ENCODE measurements at regions not wholly inside any gene's neighbourhood (a gene's known extent, or its start where the extent isn't known, plus 50 kb on each side); places are given as distances from the start of the nearest gene placed in this dataset.

DNA sequence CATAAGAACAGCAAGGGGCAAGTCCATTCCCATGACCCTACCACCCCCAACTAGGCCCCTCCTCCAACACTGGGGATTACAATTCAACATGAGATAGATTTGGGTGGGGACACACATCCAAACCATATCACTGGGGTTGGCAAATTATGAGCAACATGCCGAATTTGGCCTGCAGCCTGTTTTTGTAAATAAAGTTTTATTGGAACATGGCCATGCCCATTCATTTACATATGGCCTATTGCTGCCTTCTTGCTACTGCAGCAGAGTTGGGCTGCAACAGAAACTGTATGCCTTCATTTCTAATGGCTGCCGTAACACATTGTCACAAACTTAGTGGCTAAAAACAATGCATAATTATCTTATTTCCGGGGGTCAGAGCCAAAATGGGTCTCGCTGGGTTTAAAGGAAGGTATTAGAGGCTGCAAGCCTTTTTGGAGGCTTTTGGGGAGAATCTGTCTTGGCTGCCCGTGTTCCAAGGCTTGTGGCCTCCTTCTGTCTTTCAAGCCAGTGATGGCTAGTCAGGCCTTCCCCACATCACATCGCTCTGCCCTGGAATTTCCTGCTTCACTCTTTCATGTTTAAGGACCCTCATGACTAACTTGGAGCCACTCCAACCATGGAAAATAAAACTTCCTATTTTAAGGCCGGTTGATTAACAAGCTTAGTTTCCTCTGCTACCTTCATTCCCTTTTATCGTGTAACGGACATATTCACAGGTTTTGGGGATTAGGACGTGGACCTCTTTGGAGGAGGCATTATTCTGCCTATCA lies 428.5 kb upstream of the PROK2 start:
- DNase-seq (ENCODE audit: low read depth, low spot score) = no peak

DNA sequence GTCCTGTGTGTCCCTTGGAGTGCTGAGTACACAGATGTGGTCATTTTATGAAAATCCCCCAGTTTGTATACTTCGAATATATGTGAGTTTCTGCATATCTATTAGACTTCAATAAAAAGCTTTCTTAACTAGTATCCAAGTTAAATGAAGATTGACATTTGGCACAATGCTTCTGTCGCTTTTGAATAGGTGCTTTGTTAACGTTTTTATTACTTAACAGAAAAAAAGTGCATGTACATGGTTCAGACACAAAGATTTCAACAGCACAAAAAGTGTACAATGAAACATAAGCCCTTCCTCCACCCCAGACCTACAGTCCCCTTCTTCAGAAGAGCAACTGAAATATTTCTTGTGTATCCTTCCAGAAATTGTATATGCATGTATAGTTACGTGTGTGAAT lies 427.4 kb upstream of the PROK2 start:
- DNase-seq (ENCODE audit: low read depth, low spot score) = no peak

DNA sequence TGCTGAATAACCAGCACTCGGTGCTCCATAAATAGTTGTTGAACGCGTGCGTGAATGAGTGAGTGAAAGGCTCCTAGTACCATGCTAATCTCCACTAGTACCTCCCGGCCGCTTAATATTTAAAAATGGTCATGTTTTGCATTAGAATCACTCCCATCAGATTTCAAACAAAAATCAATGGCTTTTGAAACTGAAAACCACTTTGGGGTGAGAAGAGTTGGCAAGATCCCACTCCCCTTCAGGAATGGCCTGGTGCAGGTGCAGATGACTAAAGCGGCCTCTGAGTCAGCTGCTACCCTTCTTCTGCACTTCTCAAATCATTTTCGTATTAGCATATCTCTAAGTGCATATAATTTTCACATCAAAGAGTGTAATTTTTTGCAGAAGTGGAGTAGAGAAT lies 425.3 kb upstream of the PROK2 start:
- DNase-seq (ENCODE audit: low read depth, low spot score) = no peak

DNA sequence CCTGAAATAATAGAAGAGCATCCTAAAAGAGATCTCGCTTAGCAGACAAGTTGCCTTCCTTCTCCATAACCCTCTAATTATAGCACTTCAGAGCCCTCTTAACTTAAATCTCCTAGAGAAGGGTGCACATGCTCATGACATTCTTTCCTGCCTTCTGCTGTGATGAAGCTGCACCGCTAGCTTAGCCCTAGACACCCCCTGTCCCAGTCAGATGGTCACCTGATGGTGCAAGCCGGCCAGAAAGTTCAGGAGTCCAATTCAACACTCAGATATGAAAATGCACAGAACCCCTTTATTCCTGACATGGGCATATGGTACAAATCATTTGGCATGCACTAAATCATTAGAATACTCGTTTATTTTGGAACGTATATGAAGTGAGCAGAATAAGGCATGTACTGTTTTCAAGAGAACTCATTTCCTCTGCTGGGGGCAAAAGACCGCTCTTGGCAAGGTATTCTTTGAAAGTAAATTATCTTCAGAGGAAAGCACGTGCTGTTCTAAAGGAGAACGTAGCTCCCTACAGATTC lies 420.4 kb upstream of the PROK2 start:
- no peak for DNase-seq (ENCODE audit: low read depth, low spot score)

DNA sequence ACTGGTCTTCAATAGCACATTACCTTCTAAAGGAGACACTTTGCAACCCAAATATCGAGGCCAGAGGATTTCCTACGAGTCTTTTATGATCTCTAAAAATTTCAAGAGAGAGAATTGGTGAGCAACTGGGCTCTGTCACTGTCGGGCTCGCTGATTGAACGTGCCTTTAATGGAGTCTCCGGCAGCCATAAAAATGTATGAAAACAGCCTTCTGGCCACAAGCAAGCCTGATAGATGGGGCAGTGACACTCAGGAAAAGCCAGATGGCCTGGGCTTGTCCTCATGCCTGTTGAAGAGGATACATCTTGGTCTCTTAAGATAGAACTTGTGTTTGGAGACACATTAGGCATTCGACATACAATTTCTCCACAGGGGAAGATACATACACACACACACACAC lies 419.5 kb upstream of the PROK2 start:
- DNase-seq (ENCODE audit: low read depth, low spot score) = no peak

DNA sequence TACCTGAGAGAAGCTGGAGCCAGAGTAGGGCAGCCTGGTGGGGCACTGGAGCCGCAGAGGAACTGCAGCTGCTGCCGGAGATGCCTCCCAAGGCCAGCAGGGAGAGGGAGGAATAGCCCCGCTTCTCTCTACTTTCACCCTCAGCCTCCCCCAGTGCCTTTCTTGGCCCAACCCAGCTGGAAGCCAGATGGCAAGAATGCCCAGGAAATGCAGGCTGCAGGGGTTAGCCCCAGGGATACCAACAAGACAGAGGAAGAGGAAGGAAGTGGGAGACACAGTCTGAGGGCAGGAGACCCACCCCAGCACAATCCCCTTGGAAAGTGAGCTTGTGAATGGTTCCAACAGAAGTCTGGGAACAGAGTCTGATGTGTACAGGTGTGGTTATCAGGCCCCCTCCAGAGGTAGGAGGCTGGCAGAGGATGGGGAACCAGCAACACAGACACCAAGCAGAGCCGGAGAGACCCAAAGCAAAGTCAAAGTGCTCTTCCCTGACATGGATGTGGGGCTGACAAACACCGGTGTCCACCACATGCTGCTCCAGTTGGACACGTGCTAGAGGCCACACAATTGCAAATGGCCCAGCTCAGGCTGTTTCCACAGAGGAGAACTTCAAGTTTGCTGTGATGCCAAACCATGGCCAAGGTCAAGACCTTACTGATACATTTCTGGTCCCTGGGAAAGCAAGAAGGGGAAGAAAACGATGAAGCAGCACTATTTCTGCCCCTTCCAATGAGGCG lies 418.8 kb upstream of the PROK2 start:
- no peak for DNase-seq (ENCODE audit: low read depth, low spot score)

DNA sequence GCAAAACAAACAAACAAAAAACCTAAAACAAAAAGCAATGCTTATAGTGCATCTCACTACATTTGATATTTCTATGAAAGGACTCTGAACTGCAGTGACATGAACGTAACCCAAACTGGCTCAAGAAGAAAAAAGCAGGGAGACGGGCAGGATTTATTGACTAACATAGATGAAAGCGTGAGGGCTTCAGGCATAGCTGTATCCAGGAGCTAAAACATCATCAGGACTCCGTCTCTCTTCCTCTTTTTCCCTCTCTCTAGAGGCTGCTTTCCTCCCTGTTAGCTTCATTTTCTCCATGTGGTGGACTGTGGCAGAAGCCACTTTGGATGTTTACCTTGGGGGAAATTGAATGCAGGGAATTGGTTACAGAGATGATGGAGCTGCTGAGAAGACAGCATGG lies 418.2 kb upstream of the PROK2 start:
- DNase-seq (ENCODE audit: low read depth, low spot score) = no peak

DNA sequence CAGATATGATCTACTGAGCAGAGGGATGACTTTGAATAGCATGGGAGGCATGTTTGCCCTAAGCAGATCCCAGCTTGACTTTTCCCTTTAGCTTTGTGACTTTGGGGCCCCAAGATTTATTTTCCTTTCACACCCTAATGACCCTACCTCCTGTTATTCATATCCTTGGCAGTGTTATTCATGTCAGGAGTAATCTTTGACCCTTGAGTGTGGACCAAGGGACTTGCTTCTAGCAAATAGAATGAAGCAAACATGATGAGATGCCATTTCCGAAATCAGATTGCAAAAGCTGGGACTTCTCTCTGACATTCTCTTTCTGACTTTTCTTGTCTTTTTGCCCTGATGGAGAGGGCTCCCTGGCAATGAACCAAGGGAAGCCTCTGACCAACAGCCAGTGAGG lies 415.4 kb upstream of the PROK2 start:
- DNase-seq (ENCODE audit: low read depth, low spot score) = no peak

DNA sequence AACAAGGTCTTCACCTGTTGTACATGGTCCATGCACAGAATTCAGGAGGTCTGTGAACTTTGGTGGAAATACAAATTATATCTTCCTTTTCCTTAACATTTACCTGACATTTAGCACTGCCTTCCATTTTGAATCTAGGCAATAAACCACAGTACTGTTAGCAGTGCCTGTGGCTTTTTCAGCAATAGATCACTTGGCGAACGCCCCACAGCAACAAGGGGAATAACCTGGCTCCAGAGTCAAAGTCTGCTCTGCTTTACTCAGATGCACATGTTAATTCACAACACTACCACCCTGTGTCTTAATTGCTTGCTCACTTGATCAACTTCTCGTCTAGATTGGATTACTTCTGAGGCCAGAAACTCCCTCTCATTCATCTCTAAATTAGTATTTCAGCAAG lies 414.6 kb upstream of the PROK2 start:
- DNase-seq (ENCODE audit: low read depth, low spot score) = no peak

DNA sequence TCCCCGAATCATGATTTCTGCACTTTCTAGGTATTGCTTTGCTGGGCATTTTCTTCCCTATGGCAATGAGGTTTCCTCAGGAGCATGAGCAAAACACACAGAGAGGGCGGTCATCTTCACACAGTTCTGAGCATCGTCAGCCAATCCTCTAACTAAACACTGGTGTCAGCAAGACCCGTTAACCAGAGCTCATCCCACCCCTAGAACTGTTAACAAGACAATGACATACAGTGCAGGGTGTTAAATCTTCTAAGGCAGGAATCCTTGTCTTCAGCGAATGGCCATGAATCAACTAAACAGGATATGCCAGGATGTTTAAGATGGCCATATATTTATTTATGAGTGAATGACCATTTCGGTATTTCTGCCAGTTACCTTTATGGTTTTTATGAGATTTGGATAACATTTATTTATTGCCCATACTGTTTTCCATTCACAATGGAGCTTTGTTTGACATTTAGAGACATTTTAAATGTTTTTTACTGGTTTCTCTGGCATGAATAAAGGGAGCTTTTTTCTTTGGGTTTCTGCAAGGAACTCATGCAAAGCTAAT lies 411.5 kb upstream of the PROK2 start:
- no peak for DNase-seq (ENCODE audit: low read depth, low spot score)

DNA sequence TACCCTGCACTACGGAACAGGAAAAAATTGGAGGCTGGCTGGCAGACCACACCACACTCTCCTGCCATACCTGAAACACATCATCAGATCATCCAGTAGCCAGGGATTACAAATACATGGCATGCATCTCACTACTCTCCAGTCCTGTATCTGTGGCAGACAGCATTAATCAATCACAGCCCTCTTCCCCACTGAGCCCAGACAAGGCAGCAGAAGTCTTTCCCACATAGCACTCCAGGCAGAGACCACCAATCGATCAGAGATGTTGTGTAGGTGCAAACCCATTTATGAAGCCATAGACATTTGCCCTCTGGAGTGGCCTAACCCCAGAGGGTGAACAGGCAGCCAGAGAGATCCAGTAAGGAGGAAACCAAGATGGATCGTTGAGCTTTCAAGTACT lies 410.9 kb upstream of the PROK2 start:
- DNase-seq (ENCODE audit: low read depth, low spot score) = no peak

DNA sequence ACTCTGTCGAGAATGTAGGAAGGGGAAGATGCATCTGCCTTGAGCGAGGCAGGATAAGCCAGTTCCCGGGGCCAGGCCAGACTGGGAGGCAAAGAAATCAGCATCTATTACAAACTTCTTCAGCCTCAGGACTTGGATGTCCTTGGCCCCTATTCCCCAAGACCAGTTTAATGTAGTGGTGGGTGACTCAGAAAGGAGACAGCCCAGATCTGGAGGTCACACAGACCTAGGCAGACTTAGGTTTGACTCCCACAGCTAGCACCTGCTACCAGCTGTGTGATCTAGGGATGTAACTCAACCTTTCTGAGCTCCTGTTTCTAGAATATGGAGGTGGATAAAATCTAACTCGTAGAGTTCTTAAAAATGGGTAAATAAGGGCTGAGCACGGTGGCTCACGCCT lies 409.5 kb upstream of the PROK2 start:
- DNase-seq (ENCODE audit: low read depth, low spot score) = no peak

DNA sequence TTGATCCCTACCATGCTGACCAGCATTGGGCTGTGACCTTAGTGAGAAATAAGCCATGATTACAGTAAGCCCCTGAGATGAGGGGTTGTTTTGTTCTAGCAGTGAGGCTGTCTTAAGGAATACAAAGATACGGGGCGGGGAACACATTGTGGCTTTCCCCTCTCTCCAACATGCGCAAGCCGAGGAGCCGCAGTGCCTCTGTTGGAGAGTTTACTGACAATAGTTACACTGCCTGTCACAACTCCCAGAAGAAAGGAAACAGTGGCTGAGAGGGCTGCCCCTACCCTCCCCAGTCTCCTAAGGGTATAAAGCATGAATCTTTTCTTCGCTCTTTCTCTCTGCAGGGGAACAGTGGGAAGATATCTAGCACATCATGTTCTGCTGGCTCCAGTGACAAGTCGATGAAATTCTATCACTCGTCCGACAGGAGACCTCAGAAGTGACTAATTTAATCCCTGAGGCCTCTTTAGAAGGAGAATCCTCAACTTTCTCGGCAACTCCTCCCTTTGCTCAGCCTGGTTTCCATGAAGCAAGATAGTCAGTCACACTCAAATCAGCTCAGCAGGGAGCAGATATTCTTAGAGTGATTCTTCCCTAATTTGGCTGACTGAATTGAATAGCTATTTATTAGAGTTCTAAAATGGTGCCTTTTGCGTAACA lies 409.0 kb upstream of the PROK2 start:
- DNase-seq (ENCODE audit: low read depth, low spot score) = no peak

DNA sequence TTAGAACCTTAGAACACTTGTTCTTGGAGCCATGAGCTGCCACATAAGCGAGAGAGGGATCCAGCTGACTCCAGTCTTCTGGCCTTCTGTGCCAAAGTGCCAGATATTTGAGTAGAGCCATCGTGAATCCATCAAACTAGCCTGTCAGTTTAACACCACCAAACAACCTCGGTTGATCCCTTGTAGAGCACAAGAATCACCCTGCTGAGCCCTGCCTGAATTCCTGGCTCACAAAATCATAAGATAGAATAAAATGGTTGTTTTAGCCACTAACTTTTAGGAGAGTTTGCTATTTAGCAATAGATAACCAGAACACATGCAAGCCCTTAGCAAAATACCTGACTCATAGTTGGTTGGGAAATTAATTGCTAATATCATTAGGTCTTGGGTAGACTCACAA lies 407.6 kb upstream of the PROK2 start:
- no peak for DNase-seq (ENCODE audit: low read depth, low spot score)

DNA sequence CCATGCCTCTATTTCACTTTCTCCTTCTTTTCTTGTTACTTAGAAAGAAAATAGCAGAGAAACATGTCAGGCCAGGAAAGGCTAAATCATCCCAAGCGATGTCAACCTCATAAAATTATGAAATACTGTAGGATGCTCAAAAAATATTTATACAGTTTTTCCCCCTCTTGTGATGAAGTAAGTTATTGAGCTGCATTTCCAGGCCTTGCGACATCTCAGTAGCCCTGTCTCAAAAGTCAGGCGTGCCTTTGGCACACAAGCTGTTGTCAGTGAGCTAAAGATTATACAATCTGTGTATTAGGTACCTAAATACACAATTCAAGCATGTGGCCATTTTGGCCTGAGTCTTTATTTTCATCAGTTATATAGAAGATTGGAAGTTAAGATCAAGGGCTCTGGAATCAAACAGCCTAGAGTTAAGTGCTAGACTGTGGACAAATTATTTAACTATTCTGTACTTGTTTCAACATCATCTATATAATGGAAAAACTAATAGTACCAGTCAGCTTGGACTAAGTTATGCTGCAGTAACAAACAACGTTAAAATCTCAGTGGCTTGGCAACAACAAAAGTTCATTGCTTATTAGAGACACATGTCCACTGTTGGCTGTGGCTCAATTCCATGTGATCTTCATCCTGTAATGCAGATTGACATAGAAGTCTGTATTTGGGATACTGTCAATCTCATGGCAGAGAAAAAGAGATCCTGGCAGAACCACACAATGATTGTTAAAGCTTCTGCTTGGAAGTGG lies 406.4 kb upstream of the PROK2 start:
- DNase-seq (ENCODE audit: low read depth, low spot score) = no peak

DNA sequence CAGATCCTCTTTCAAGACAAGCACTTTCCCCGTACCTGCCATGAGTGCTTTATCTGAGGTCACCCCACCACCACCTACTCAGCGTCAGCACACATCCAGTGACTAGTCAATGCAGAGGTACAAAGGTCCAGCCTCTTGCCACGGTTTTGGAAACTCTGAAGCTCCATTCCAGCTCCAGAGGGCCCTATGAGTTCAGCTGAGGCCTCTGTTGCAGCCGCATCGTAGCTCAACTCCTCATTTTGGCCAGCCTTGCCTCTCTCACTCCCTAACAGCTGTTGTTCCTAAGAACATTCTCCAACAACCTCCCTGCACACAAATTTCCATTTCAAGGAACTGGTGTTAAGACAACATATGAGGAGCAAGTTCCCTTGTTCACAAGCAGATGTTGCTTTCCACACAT lies 405.1 kb upstream of the PROK2 start:
- no peak for DNase-seq (ENCODE audit: low read depth, low spot score)

DNA sequence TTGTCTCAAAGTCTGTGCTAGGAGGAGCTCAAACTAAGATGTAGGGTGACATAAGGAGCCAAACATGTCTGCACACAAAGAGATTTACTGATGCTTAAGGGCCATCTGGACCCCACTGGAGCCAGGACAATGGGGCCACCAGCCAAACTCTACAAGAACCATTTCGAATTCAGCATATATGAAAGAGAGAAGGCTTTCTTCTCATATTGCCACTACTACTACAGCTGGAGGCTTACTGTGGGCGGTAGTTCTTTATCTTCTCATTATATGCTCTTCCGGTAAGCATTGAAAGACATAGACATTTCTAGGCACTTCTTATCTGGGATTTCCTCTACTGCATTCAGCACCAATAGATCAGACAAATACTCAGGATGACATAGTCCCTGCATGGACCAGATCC lies 404.4 kb upstream of the PROK2 start:
- no peak for DNase-seq (ENCODE audit: low read depth, low spot score)

DNA sequence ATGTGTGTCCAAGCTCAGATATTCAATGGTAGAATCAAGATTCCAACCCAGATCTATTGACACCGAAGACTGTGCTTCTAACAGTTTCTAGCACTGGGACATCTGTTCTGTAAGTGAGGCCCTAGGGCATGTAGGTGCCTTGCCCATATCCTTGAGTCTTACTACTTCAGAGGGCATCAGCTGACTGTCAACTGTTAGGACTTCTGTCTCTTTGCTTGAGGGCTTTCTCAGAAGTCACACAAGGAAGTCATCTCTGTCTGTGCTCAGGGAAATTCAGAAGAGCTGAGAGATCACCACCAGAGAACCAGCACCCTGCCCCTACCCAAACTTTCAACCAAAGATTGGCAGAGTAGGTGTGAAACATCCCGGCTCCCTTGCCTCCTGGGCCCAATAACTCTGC lies 403.6 kb upstream of the PROK2 start:
- no peak for DNase-seq (ENCODE audit: low read depth, low spot score)

DNA sequence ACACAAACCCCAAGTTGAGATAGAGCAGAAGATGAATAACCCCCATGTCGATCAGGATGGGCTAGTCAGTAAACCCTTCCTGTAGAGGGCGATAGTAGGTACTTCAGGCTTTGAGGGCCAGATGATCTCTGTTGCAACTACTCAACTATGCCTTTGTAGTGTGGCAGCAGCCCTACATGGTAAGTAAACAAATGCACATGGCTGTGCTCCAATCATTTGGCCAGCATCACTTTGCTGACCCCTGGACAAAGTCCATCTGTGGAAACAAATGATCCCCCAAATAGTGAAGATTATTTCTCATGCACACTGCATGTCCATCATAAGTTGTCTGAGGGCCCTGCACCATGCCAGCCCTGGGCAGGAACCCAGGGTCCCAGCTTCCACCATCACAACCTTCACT lies 402.2 kb upstream of the PROK2 start:
- no peak for DNase-seq (ENCODE audit: low read depth, low spot score)

DNA sequence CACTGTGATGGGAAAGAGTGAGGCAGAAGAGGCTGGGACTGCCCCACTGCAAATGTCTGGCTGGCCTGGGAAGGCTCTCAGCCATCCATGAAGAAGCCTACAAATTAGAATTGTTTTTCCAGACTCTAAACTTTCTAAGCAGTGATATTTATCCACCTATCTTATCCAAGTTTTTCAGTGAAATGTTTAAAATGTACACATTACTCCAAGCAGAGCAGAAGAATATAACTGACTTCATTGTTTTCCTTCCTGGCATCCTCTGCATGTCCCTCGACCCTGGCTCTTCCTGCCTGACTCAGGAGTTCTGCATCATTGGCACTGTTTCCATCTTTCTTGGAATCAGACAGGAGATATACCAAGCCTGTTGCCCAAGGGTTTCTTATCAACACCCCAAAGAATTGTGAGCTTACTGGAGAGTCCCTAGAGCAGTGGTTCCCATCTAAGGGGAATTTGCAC lies 401.5 kb upstream of the PROK2 start:
- DNase-seq (ENCODE audit: low read depth, low spot score) = no peak

DNA sequence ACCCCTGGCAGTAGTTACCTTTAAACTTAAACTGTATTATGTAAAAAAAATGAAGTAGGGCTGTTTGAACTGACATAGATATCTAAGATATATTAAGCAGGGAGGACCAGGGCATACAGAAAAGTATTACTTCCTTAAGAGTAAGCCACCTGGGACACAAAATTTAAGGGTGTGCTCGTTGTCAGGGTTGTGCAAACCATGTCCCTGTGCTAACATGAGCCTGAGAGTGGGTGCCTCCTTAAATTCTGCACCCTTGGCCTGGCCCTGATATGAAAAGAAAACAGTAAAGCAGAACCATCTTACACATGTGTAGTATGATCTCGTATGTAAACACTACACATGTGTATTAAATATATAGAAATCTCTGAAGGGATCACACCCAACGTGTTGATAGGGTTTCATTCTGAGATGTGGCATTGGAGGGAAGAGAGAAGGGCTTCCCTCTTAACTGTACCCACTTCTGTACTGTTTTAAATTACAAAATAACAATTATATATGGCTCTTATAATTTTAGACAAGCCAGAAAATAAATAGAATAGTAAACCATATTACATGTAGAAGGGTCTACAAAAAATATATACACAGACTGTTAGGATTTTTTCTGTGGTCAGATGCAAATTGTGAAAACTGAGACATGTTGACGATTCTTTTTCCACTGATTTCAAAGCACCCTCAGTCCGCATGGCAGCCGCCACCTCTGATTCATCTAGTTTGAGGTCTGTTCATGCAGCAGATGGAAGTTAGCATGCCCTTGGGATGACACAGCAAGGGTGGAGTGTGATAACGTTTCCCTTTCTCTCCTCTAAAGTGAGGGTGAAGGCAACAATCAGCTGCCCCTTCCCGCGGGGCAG lies 400.8 kb upstream of the PROK2 start:
- DNase-seq (ENCODE audit: low read depth, low spot score) = no peak

Measured in activated CD4-positive, CD25-positive, alpha-beta regulatory T cell treated with anti-CD3 and anti-CD28 coated beads, Interleukin-2, amount 50 U/mL, for 16 hours (primary cell).